Hepatocyte (in vitro differentiated cells): ENCODE measurements at regions not wholly inside any gene's neighbourhood (a gene's known extent, or its start where the extent isn't known, plus 50 kb on each side); places are given as distances from the start of the nearest gene placed in this dataset.

ENCODE experiments used
- CTCF ChIP-seq: fragments of 200-600 bp; sonication (generic); IDR thresholded peaks from 2 replicates; pipeline ENCODE4 v1.5.1; 2016; ENCODE audit warnings: antibody characterized with exemption, mild to moderate bottlenecking; ENCODE audit not compliant: poor library complexity
- EZH2 ChIP-seq: fragments of 200-600 bp; sonication (generic); IDR thresholded peaks from 2 replicates; pipeline ENCODE4 v1.6.1; 2016; ENCODE audit warnings: antibody characterized with exemption, mild to moderate bottlenecking, borderline replicate concordance

GRCh38 chr2:22879009-22879863 is 505.7 kb upstream of the KLHL29 start:
- TF ChIP-seq CTCF (no peak), EZH2 (no peak)
